ENCODE measurements at regions not wholly inside any gene's neighbourhood (a gene's known extent, or its start where the extent isn't known, plus 50 kb on each side); places are given as distances from the start of the nearest gene placed in this dataset.

DNA sequence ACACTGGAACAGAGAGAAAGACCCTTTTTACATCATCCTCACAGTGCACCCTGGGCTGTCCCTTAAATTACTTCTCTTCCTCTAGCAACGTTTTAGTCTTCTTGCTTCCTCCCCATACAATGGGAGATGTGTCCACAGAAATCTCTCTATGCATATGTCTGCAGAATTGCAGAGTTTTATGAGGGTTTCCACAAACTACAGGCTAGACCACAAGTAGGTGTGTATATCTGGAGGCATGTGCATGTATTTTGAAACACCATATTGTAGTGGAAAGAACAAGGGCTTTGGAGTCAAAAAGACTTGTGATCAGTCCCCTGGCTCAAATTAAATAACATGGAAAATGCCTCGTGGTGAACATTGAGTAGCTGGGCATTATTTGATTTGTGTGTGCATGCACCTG lies 121.3 kb upstream of the IPO9 start:
- Mint-ChIP-seq H3K36me3 (no peaks in the 10 kb centered on the region), H3K4me1 (ENCODE audit: low read depth) (no peaks in the 10 kb centered on the region), H3K27me3 (no peaks in the 10 kb centered on the region), H3K27ac (no peak overlapping the region), H3K4me3 (no peak overlapping the region), H3K9me3 (ENCODE audit: low read depth) (no peaks in the 10 kb centered on the region)

DNA sequence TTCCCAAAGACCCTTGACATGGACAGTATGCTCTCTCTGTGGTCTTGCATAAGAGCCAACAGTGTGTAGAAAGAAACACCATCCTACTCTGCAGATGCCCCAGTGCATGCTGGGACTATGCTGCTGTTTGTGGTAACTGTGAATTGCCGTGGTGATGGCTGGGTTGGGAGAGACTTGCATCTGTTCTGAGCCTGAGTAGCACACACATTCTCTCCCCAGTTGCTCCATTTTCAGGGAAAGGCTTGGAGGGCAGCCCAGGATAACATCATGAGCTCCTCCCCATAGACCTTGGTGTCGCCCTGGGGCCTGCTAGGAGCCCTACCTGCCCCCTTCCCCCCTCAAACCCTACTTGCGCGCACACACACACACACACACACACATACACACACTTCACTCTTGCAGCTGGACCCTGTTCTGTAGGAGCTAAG lies 120.9 kb upstream of the IPO9 start:
- Mint-ChIP-seq H3K36me3 (no peaks in the 10 kb centered on the region), H3K27me3 (no peaks in the 10 kb centered on the region), H3K9me3 (ENCODE audit: low read depth) (no peaks in the 10 kb centered on the region), H3K4me3 (no peak overlapping the region), H3K4me1 (ENCODE audit: low read depth) (no peaks in the 10 kb centered on the region), H3K27ac (no peak overlapping the region)

DNA sequence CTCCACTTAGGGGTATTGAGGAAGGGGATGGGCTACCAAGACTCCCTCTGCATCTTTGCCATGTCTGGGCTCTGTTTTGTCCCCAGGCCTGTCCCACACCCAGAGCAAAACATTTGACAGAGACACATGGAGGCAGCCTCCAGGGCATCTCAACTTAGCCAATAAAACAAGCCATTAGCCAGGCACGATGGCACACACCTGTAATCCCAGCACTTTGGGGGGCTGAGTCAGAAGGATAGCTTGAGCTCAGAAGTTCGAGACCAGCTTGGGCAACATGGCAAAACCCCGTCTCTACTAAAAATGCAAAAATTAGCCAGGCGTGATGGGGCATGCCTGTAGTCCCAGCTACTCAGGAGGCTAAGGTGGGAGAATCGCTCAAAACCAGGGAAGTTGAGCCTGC lies 120.3 kb upstream of the IPO9 start:
- Mint-ChIP-seq H3K36me3 (no peaks in the 10 kb centered on the region), H3K27ac (no peak overlapping the region), H3K9me3 (ENCODE audit: low read depth) (no peaks in the 10 kb centered on the region), H3K27me3 (no peaks in the 10 kb centered on the region), H3K4me3 (no peak overlapping the region), H3K4me1 (ENCODE audit: low read depth) (no peaks in the 10 kb centered on the region)

DNA sequence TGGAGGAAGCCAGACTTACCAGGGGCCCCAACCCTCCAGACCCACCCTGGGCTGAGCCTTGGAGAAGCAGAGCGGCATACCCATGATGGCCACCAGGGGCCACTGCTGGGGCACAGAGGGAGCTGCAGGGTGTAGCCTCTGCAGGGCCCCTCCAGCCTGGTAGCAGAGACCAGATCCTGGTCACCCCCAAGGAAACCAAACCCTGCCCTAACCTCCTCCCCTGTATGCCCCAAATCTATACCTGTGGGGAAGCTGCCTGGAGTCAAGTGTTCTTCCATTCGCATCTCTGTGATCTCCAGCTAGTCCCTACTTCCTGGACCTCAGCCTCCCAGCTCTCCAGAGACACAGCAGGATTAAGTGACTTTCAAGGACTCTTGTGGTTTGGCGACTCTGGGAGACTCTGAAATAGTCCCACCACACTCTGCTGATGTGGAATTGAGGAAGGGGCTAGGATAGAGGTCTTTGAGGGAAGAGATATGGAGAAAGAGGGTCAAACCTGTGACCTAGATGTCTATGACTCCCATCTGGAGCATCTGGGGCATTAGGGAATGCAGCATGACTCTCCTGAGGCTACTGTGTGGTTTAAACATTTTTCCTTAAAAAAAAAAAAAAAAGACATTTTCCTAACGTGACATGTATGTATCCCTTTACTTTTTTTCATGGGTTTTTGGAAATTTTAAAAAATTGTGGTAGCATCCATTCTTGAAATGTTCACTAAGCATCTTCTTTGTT lies 119.2 kb upstream of the IPO9 start:
- no peaks in the 10 kb centered on the region for H3K9me3 Mint-ChIP-seq (ENCODE audit: low read depth)
- H3K36me3 Mint-ChIP-seq: peaks cover 2% of the 10 kb centered on the region
- no peaks in the 10 kb centered on the region for H3K27me3 Mint-ChIP-seq
- no peaks in the 10 kb centered on the region for H3K4me1 Mint-ChIP-seq (ENCODE audit: low read depth)
- no peak overlapping the region for H3K4me3 Mint-ChIP-seq
- no peak overlapping the region for H3K27ac Mint-ChIP-seq

DNA sequence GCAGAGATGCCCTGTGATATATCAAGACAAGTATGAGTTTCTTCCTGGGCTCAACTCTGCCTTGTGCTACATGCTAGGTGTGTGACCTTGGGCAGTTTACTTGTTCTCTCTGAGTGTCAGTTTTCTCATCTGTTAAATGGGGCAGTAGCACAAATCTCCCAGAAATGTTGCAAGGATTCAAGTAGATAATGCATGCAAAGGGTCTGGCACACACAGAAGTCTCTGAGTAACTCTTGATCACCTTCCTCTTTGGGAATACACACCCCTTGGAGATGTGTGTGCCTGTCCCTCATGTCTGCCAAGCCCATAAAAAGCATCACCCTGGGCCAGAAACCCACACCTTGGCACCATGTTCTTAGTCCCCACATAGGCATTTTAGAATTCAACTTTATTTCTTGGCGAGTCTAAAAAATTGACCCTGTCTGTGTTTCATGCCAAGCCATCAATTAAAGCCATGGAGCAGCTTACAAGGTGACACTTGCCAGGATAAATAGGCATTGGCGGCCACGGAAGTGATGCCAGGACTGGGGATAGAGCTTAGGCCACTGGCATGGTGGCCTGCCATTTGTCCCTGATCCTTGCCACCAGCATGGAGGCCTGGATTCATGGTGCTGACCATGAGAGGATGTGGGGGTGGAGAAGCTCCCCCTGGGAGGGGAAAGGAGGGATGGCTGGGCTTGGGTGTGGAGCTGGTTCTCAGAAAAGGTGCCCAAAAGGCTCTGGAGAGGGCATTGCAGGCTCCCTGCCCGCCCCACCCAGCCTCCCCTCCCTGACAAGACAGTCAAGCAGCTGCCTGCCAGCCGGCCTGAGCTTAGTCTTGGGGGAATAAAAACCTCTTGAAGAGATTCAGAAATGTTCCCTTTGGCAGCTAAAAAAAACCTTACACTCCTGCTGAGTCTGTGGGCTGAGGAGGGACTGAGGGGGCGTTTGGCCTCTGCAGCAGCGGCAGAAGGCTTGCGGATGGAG lies 118.0 kb upstream of the IPO9 start:
- no peak overlapping the region for H3K4me3 Mint-ChIP-seq
- H3K27ac Mint-ChIP-seq: no peak overlapping the region
- peaks cover 2% of the 10 kb centered on the region for H3K36me3 Mint-ChIP-seq
- H3K4me1 Mint-ChIP-seq (ENCODE audit: low read depth): no peaks in the 10 kb centered on the region
- no peaks in the 10 kb centered on the region for H3K27me3 Mint-ChIP-seq
- no peaks in the 10 kb centered on the region for H3K9me3 Mint-ChIP-seq (ENCODE audit: low read depth)

DNA sequence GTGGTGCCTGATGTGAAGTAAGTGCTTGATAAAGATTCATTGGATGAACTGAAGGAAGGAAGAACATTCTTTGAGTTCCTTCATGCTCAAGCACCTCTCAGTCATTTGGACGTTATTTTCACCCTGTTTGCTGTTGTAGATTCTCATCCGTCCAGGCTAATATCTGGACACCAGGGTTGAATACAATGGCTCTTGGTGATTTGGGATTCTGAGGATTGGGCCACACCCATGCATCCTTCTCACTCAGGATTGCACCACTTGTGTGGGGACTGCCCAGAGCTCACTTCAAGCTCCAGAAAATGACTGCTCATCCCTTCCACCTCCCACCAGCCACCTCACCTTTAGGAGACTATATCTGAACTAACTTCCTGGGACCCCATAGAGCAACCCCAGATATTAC lies 117.1 kb upstream of the IPO9 start:
- H3K36me3 Mint-ChIP-seq: peaks cover 2% of the 10 kb centered on the region
- no peaks in the 10 kb centered on the region for H3K9me3 Mint-ChIP-seq (ENCODE audit: low read depth)
- no peak overlapping the region for H3K4me3 Mint-ChIP-seq
- H3K4me1 Mint-ChIP-seq (ENCODE audit: low read depth): no peaks in the 10 kb centered on the region
- no peak overlapping the region for H3K27ac Mint-ChIP-seq
- H3K27me3 Mint-ChIP-seq: no peaks in the 10 kb centered on the region

DNA sequence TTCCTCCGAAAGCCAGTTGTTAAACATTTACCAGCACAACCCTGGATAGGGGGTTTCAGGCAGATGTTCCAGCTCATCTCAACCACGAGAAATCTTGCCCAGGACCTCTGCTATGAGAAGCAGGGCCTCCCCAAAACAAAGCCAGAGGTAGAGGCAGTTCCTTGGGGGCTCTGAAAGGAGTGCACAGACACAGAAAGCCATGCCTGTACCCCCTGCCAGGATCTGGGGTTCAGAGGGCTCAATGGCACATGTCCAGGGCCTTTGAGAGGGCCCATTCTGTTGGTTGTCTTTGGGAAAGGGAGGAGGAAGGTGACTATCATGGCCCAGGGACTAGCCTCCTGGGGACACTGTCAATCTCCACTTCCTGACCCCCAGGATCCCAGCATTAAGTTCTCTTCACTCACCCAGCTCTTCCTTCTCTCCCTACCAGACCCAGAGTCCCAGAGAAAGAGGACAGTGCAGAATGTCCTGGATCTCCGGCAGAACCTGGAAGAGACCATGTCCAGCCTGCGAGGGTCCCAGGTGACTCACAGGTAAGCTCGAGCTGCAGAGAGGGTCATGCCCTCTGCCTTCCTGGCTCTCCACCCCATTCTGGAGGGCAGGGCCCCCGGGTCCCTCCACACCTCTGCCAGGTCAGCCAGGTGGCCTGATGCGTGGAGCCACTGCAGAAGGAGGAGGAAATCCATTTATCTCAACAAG lies 116.4 kb upstream of the IPO9 start:
- H3K27ac Mint-ChIP-seq: no peak overlapping the region

DNA sequence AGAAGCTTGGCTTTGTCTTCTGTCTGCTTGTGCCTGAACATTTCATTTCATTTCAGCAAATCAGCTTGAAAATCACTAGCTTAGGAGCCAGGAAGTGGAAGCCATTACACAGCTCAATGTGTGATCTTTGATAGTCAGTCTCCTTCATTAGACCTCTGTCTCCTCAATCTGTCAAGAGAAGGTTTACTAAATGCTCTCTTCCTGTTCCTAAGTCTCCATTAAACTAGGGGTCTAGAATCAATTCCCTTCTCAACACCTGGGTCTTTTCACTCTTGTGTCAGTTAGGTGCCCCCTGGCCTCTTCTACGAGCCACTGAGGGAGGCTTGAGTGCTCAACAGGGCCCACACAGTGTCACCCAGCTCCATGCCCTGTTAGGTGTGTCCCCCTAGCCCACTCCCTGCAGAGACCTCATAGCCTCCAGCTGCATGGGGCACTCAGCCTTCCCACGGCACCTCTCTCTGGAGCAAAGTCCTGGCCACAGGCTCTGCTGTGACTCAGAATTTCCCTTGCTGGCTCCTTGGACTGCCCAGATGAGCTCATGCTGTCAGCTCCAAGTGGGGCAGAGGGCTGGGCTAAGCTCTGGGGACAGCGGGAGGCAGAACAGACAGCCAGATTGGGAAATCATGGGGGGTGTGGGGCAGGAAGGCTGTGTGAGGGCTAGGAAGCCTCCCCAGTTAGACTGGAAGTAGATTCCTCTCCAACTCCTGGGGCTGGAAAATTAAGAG lies 115.7 kb upstream of the IPO9 start:
- H3K4me1 Mint-ChIP-seq (ENCODE audit: low read depth): no peaks in the 10 kb centered on the region

More for the DNA sequence above, 116.4 kb upstream of the IPO9 start:
- H3K9me3 Mint-ChIP-seq (ENCODE audit: low read depth): no peaks in the 10 kb centered on the region
- no peaks in the 10 kb centered on the region for H3K27me3 Mint-ChIP-seq
- no peak overlapping the region for H3K4me3 Mint-ChIP-seq
- peaks cover 2% of the 10 kb centered on the region for H3K36me3 Mint-ChIP-seq
- H3K4me1 Mint-ChIP-seq (ENCODE audit: low read depth): no peaks in the 10 kb centered on the region

DNA sequence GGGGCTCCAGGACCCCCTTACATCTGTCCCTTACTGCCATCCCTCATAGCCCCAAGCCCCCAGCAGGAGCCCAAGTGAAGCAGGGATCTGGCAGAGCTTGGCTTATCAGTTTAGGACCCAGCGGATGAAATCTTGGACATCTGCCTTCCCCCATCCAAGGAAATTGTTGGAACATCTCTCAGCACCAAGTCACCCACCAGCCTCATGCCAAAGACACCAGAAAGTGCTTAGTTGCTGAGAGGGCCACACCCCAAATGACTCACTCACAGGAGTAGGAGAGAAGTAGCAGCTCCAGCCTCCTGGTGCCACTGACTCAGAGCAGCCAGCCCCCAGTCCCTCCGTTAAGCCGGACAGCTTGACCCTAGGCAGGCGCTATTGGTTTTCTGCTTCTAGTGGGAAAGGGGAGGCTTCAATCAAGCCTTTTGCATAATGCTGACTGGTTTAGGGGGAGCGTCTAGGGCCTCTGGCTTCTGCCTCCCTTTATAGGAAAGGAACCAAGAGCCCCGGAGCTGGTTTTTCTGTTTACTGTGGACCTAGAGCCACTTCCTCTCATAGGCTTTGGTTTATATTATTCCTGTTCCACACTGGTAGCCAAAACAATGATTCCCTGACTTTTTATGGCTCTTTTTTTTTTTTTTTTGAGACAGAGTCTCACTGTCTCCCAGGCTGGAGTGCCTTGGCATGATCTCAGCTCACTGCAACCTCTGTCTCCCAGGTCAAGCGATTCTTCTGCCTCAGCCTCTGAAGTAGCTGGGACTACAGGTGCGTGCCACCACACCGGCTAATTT lies 114.2 kb upstream of the IPO9 start:
- no peaks in the 10 kb centered on the region for H3K4me1 Mint-ChIP-seq (ENCODE audit: low read depth)
- no peak overlapping the region for H3K27ac Mint-ChIP-seq
- no peaks in the 10 kb centered on the region for H3K9me3 Mint-ChIP-seq (ENCODE audit: low read depth)
- no peak overlapping the region for H3K4me3 Mint-ChIP-seq
- peaks cover 5% of the 10 kb centered on the region for H3K36me3 Mint-ChIP-seq
- H3K27me3 Mint-ChIP-seq: no peaks in the 10 kb centered on the region

More for the DNA sequence above, 115.7 kb upstream of the IPO9 start:
- Mint-ChIP-seq H3K27ac (no peak overlapping the region), H3K4me3 (no peak overlapping the region), H3K27me3 (no peaks in the 10 kb centered on the region), H3K36me3 (peaks cover 5% of the 10 kb centered on the region), H3K9me3 (ENCODE audit: low read depth) (no peaks in the 10 kb centered on the region)

DNA sequence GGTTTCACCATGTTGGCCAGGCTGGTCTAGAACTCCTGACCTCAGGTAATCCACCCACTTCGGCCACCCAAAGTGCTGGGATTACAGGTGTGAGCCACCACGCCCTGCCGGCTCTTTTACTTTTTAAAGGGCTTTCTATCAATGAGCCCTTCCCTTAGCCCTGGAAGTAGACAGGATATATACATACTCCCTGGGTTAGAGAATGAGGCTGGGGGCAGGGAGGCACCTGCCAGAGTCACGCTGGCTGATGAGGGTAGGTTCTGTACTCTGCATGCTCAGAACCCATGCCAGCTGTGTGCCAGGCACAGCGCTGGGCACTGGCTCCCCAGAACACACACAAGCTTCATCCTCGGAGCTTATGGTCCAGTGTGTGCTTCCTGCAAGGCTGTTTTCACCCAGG lies 113.6 kb upstream of the IPO9 start:
- H3K27me3 Mint-ChIP-seq: no peaks in the 10 kb centered on the region
- H3K4me3 Mint-ChIP-seq: no peak overlapping the region
- no peaks in the 10 kb centered on the region for H3K9me3 Mint-ChIP-seq (ENCODE audit: low read depth)
- H3K27ac Mint-ChIP-seq: no peak overlapping the region
- no peaks in the 10 kb centered on the region for H3K4me1 Mint-ChIP-seq (ENCODE audit: low read depth)
- H3K36me3 Mint-ChIP-seq: peaks cover 5% of the 10 kb centered on the region

DNA sequence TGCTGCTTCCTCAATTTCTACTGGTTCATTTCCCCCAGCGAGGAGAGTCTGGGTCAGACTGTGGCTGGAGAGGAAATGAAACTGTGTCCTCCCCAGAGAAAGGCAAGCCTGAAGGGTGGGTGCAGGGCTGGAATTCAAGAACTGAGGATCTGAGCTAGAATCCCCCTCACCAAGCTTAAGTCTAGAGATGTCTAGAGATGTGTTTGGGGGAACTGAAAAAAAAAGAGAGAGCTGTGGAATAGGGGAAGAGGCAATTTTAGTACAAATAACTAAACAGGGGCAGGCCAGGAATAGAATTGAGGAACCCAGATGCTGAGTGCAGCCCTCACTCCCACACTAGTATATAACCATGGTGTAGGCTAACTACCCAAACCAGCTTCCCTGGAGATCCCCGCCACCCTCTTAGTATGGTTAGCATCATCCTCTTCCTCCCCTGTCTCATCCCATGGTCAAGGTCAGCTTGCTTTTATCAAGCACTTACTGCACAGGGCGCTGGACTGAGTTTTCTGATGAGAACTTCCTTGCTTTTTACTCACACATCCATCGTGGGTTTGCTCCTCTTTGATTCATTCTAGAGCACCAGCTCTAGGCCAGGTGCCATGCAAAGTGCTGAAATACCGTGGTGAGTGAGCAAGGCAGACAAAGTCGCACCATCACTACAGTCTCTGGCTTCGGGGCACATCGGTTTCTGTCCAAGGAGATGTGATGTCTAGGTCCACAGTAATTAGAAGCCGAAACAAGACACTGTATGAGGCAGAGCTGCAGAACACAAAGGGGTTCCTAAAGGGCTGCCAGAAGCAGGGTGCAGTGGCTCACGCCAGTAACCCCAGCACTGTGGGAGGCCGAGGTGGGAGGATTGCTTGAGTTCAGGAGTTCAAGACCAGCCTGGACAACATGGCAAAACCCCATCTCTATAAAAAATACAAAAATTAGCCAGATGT lies 112.9 kb upstream of the IPO9 start:
- H3K4me1 Mint-ChIP-seq (ENCODE audit: low read depth): no peaks in the 10 kb centered on the region
- H3K27me3 Mint-ChIP-seq: no peaks in the 10 kb centered on the region
- no peak overlapping the region for H3K27ac Mint-ChIP-seq
- H3K9me3 Mint-ChIP-seq (ENCODE audit: low read depth): no peaks in the 10 kb centered on the region
- peaks cover 5% of the 10 kb centered on the region for H3K36me3 Mint-ChIP-seq
- H3K4me3 Mint-ChIP-seq: no peak overlapping the region

DNA sequence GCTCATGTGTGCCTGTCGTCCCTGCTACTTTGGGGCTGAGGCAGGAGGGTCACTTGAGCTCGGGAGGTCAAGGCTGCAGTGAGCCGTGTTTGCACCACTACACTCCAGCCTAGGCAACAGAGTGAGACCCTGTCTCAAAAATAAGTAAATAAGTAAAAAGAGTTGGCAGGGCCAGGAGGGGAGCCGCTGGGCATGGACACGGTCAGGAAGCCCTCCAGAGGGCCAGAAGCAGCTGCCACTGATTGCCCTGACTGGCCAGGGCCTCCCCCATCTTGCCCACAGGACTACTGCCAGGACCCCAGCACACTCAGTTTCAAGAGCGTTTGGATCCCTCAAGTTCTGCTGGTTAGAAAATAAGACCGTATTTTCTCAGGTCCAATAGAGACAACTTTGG lies 112.2 kb upstream of the IPO9 start:
- Mint-ChIP-seq H3K27me3 (no peaks in the 10 kb centered on the region), H3K36me3 (peaks cover 5% of the 10 kb centered on the region), H3K9me3 (ENCODE audit: low read depth) (no peaks in the 10 kb centered on the region), H3K4me3 (no peak overlapping the region), H3K4me1 (ENCODE audit: low read depth) (no peaks in the 10 kb centered on the region), H3K27ac (no peak overlapping the region)

DNA sequence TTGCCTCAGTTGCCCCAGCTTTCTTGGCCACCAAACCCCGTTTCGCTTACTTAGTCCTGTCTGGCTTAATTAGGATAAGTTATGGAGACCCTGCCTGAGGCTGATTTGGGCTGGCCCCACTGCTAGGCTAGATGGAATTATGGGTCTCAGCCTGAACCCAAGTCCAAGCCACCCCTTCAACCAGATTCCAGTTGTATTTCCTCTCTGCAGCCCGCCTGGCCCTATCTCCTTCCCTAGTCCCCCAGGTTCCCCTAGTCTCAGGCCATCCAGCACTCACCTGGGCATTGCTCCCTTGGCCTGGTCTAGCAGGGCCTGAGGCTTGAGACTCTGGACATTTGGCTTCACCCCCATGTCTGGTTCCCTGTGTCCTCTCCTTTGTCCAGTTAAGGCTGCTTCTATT lies 111.7 kb upstream of the IPO9 start:
- H3K36me3 Mint-ChIP-seq: peaks cover 5% of the 10 kb centered on the region
- no peak overlapping the region for H3K4me3 Mint-ChIP-seq
- H3K9me3 Mint-ChIP-seq (ENCODE audit: low read depth): no peaks in the 10 kb centered on the region
- H3K27me3 Mint-ChIP-seq: no peaks in the 10 kb centered on the region
- H3K27ac Mint-ChIP-seq: no peak overlapping the region
- H3K4me1 Mint-ChIP-seq (ENCODE audit: low read depth): no peaks in the 10 kb centered on the region

Data from activated naive CD8-positive, alpha-beta T cell (primary cell).